Lower lobe of right lung (tissue), 2 donors: ENCODE measurements at regions not wholly inside any gene's neighbourhood (a gene's known extent, or its start where the extent isn't known, plus 50 kb on each side); places are given as distances from the start of the nearest gene placed in this dataset.

Experiments used
- ATAC-seq, 2 donors: fragments of 200-7000 bp; cut with Tn5 transposase; one replicate each; pipeline ENCODE4 v1.9.1; 2020 to 2022; ENCODE audit warnings: mild to moderate bottlenecking in 2 of 2, moderate library complexity in 2 of 2
- DNase-seq: peaks from one replicate; pipeline ENCODE4 v3.0.0-alpha.2; 2020
- H3K27ac ChIP-seq: fragments of 200-600 bp; one replicate; pipeline ENCODE4 v1.8.0; 2022
- H3K27me3 ChIP-seq: fragments of 200-600 bp; one replicate; pipeline ENCODE4 v1.8.0; 2022; ENCODE audit warnings: low read depth
- H3K36me3 ChIP-seq: fragments of 200-600 bp; one replicate; pipeline ENCODE4 v1.8.0; 2022; ENCODE audit warnings: mild to moderate bottlenecking
- H3K4me1 ChIP-seq: fragments of 200-600 bp; one replicate; pipeline ENCODE4 v1.8.0; 2022
- H3K4me3 ChIP-seq: fragments of 200-600 bp; one replicate; pipeline ENCODE4 v1.8.0; 2022; ENCODE audit warnings: mild to moderate bottlenecking
- H3K9me3 ChIP-seq: fragments of 200-600 bp; one replicate; pipeline ENCODE4 v1.8.0; 2022
- CTCF ChIP-seq: fragments of 200-600 bp; IDR thresholded peaks from one replicate; pipeline ENCODE4 v1.8.0; 2022; ENCODE audit warnings: antibody characterized with exemption, mild to moderate bottlenecking
- intact Hi-C: fragments of 100-400 bp; cut with DNase I; formaldehyde crosslinking; loops from one replicate; pipeline ENCODE4 v1.11.0; 2022
- donor health status: DM: no; HTN: yes; CAD: no; lungs with severe emphysema.

GRCh38 chr1:101153692-101154091 lies 83.1 kb upstream of the S1PR1 start:
- DNase-seq, result no peak
- H3K27ac ChIP-seq, result no peak overlapping the region
- no peaks in the 10 kb centered on the region for H3K36me3 ChIP-seq
- ATAC-seq, result no peak
- no peaks in the 10 kb centered on the region for H3K27me3 ChIP-seq
- no peak overlapping the region for H3K4me3 ChIP-seq
- no peak for TF ChIP-seq CTCF
- no peaks in the 10 kb centered on the region for H3K9me3 ChIP-seq
- intact Hi-C loops, result no loop called here
- no peaks in the 10 kb centered on the region for H3K4me1 ChIP-seq

- ATAC-seq, result no peak
- DNase-seq, result no peak
- H3K36me3 ChIP-seq, result no peaks in the 10 kb centered on the region
- intact Hi-C loops, result no loop called here
- H3K27ac ChIP-seq, result no peak overlapping the region
- no peaks in the 10 kb centered on the region for H3K4me1 ChIP-seq
- no peaks in the 10 kb centered on the region for H3K27me3 ChIP-seq
- TF ChIP-seq CTCF, result no peak
- H3K4me3 ChIP-seq, result no peak overlapping the region
- H3K9me3 ChIP-seq, result no peaks in the 10 kb centered on the region
Measured at GRCh38 chr1:101152633-101153032, 84.2 kb upstream of the S1PR1 start.

GRCh38 chr1:101151286-101151685 lies 85.5 kb upstream of the S1PR1 start:
- H3K27me3 ChIP-seq, result no peaks in the 10 kb centered on the region
- no peak for TF ChIP-seq CTCF
- intact Hi-C loops, result no loop called here
- H3K27ac ChIP-seq, result no peak overlapping the region
- no peak overlapping the region for H3K4me3 ChIP-seq
- H3K36me3 ChIP-seq, result no peaks in the 10 kb centered on the region
- no peaks in the 10 kb centered on the region for H3K4me1 ChIP-seq
- ATAC-seq (no peak), DNase-seq (no peak)
- no peaks in the 10 kb centered on the region for H3K9me3 ChIP-seq

GRCh38 chr1:101150670-101151069 lies 86.1 kb upstream of the S1PR1 start:
- ATAC-seq, result no peak
- Histone ChIP-seq H3K4me1 (no peaks in the 10 kb centered on the region), H3K4me3 (no peak overlapping the region), H3K27ac (no peak overlapping the region), H3K9me3 (no peaks in the 10 kb centered on the region), H3K36me3 (no peaks in the 10 kb centered on the region), H3K27me3 (no peaks in the 10 kb centered on the region)
- no peak for DNase-seq
- intact Hi-C loops, result no loop called here
- TF ChIP-seq CTCF, result no peak

- no peak for TF ChIP-seq CTCF
- Histone ChIP-seq H3K4me1 (no peaks in the 10 kb centered on the region), H3K27ac (no peak overlapping the region), H3K36me3 (no peaks in the 10 kb centered on the region), H3K27me3 (no peaks in the 10 kb centered on the region), H3K4me3 (no peak overlapping the region), H3K9me3 (no peaks in the 10 kb centered on the region)
- intact Hi-C loops, result no loop called here
- DNase-seq (no peak), ATAC-seq (no peak)
Measured at GRCh38 chr1:101150266-101150665, 86.6 kb upstream of the S1PR1 start.

GRCh38 chr1:101148980-101149379 lies 87.8 kb upstream of the S1PR1 start:
- no peak overlapping the region for H3K27ac ChIP-seq
- intact Hi-C loops, result no loop called here
- ATAC-seq, result no peak

More at GRCh38 chr1:101148980-101149379, 87.8 kb upstream of the S1PR1 start:
- Histone ChIP-seq H3K36me3 (no peaks in the 10 kb centered on the region), H3K4me1 (no peaks in the 10 kb centered on the region), H3K9me3 (no peaks in the 10 kb centered on the region), H3K4me3 (no peak overlapping the region), H3K27me3 (no peaks in the 10 kb centered on the region)
- no peak for DNase-seq
- no peak for TF ChIP-seq CTCF
